Endothelial cell of umbilical vein (primary cell): ENCODE measurements at regions not wholly inside any gene's neighbourhood (a gene's known extent, or its start where the extent isn't known, plus 50 kb on each side); places are given as distances from the start of the nearest gene placed in this dataset.

ENCODE experiments used
- CTCF ChIP-seq, 2 donors: IDR thresholded peaks; 1 replicate in 1 of 2; 2 replicates in 1 of 2; pipeline ENCODE4 v1.5.1; 2011; ENCODE audit warnings: low read length in 2 of 2, mild to moderate bottlenecking in 2 of 2, moderate library complexity in 2 of 2, control low read depth in 1 of 2, inconsistent platforms in 1 of 2, low read depth in 1 of 2; ENCODE audit not compliant: insufficient read depth in 1 of 2; ENCODE audit errors: extremely low read depth in 1 of 2
- EZH2 ChIP-seq: IDR thresholded peaks from 2 replicates; pipeline ENCODE4 v1.6.1; 2012; ENCODE audit warnings: borderline replicate concordance, low read depth, mild to moderate bottlenecking, moderate library complexity, low read length, inconsistent platforms; ENCODE audit not compliant: severe bottlenecking
- FOS ChIP-seq: IDR thresholded peaks from 2 replicates; pipeline ENCODE4 v1.6.1; 2011; ENCODE audit warnings: mild to moderate bottlenecking, low read length, moderate library complexity, borderline replicate concordance; ENCODE audit not compliant: insufficient read depth
- MAX ChIP-seq: IDR thresholded peaks from 2 replicates; pipeline ENCODE4 v1.6.1; 2011; ENCODE audit not compliant: insufficient read depth, insufficient read length
- POLR2A ChIP-seq: IDR thresholded peaks from 2 replicates; pipeline ENCODE4 v1.6.1; 2012; ENCODE audit warnings: low read depth, mild to moderate bottlenecking, control low read depth, low read length
- POLR2AphosphoS5 ChIP-seq: IDR thresholded peaks from 2 replicates; pipeline ENCODE4 v1.6.1; 2012; ENCODE audit warnings: low read depth, mild to moderate bottlenecking, control low read depth, low read length, moderate library complexity; ENCODE audit not compliant: insufficient read depth

GRCh38 chr2:125564471-125564870 is 1091.5 kb upstream of the GYPC start:
- TF ChIP-seq POLR2A (no peak), CTCF (IDR thresholded peaks at IDR 0.05; ENCODE audit: extremely low read depth in 1 of 2, insufficient read depth in 1 of 2, low read depth in 1 of 2, low read length in 2 of 2) (no peak), MAX (no peak), FOS (no peak), EZH2 (no peak), POLR2AphosphoS5 (no peak)
